CD4-positive, alpha-beta T cell (primary cell): ENCODE measurements at regions not wholly inside any gene's neighbourhood (a gene's known extent, or its start where the extent isn't known, plus 50 kb on each side); places are given as distances from the start of the nearest gene placed in this dataset.

ENCODE experiments used
- ATAC-seq: fragments of 200-7000 bp; cut with Tn5 transposase; one replicate; pipeline ENCODE4 v1.10.0; 2022; ENCODE audit warnings: mild to moderate bottlenecking; ENCODE audit not compliant: poor library complexity
- CTCF ChIA-PET: fragments of 350-600 bp; sonication (Branson Sonifier 250); formaldehyde crosslinking; loops from one replicate; lab custom pipeline; 2021; ENCODE audit warnings: antibody characterized with exemption, inconsistent platforms; lab: Charles Lee
- POLR2A ChIA-PET: fragments of 350-600 bp; sonication (Branson Sonifier 250); formaldehyde crosslinking; loops from one replicate; lab custom pipeline; 2021; ENCODE audit warnings: antibody characterized with exemption, inconsistent platforms; lab: Charles Lee
- DNase-seq, 14 experiments: peaks; one replicate each; pipeline ENCODE4 v3.0.0-alpha.2; 2013 to 2020; ENCODE audit warnings: mixed read lengths in 2 of 14
- H3K27ac ChIP-seq, 2 donors: one replicate each; pipeline versions ENCODE4 v1.5.1 to v1.7.0; 2013; ENCODE audit warnings: low read length in 2 of 2, low read depth in 1 of 2, mild to moderate bottlenecking in 1 of 2
- H3K27me3 ChIP-seq, 2 experiments: 1 replicate in 1 of 2; 2 replicates in 1 of 2; pipeline versions ENCODE4 v1.6.1 to v1.7.0; 2013; ENCODE audit warnings: low read length in 2 of 2, control low read depth in 1 of 2, mild to moderate bottlenecking in 1 of 2, moderate library complexity in 1 of 2; ENCODE audit not compliant: insufficient read depth in 2 of 2, control insufficient read depth in 1 of 2
- H3K36me3 ChIP-seq: one replicate; pipeline ENCODE4 v1.6.1; 2013; ENCODE audit warnings: low read length, control low read depth; ENCODE audit not compliant: insufficient read depth
- H3K4me1 ChIP-seq: one replicate; pipeline ENCODE4 v1.6.1; 2013; ENCODE audit warnings: low read length, control low read depth; ENCODE audit not compliant: insufficient read depth
- H3K4me3 ChIP-seq: one replicate; pipeline ENCODE4 v1.5.1; 2013; ENCODE audit warnings: mild to moderate bottlenecking, low read length, moderate library complexity
- H3K9me3 ChIP-seq, 2 experiments: 1 replicate in 1 of 2; 2 replicates in 1 of 2; pipeline versions ENCODE4 v1.6.1 to v1.7.0; 2013; ENCODE audit warnings: low read length in 2 of 2, mild to moderate bottlenecking in 2 of 2, control low read depth in 1 of 2, moderate library complexity in 1 of 2; ENCODE audit not compliant: control insufficient read depth in 1 of 2, insufficient read depth in 1 of 2
- H3K27ac Mint-ChIP-seq: one replicate; pipeline ENCODE4 v1.8.0; 2020; ENCODE audit warnings: mixed read lengths
- H3K27me3 Mint-ChIP-seq: one replicate; pipeline ENCODE4 v1.8.0; 2021; ENCODE audit warnings: mixed read lengths
- H3K36me3 Mint-ChIP-seq: one replicate; pipeline ENCODE4 v1.8.0; 2021; ENCODE audit warnings: low read depth, mixed read lengths
- H3K4me1 Mint-ChIP-seq: one replicate; pipeline ENCODE4 v1.8.0; 2021; ENCODE audit warnings: low read depth, mixed read lengths
- H3K4me3 Mint-ChIP-seq: one replicate; pipeline ENCODE4 v1.8.0; 2020; ENCODE audit warnings: mild to moderate bottlenecking, mixed read lengths
- H3K9me3 Mint-ChIP-seq: one replicate; pipeline ENCODE4 v1.8.0; 2020; ENCODE audit warnings: mixed read lengths
- CTCF ChIP-seq: fragments of 200-600 bp; IDR thresholded peaks from one replicate; pipeline ENCODE4 v1.8.0; 2022; ENCODE audit warnings: antibody characterized with exemption, mild to moderate bottlenecking
- intact Hi-C, 2 experiments: fragments of 100-400 bp; cut with DNase I in 1 of 2; cut with micrococcal nuclease in 1 of 2; formaldehyde crosslinking; loops; one replicate each; pipeline versions ENCODE4 v1.15.1 to v1.9.0; 2023 to 2025; cut with DNase I, micrococcal nuclease

- ChIA-PET POLR2A (no interaction called here), CTCF (no interaction called here)
- no peak overlapping the region for H3K27ac ChIP-seq
- no peaks in the 10 kb centered on the region for H3K27me3 ChIP-seq
- no peak overlapping the region for H3K4me3 Mint-ChIP-seq
- DNase-seq (no peak), ATAC-seq (no peak)
- H3K4me1 ChIP-seq: no peaks in the 10 kb centered on the region
- intact Hi-C loops: no loop called here
- H3K27me3 Mint-ChIP-seq: no peaks in the 10 kb centered on the region
- no peaks in the 10 kb centered on the region for H3K36me3 ChIP-seq
- no peak for TF ChIP-seq CTCF
- H3K4me1 Mint-ChIP-seq: no peaks in the 10 kb centered on the region
- peaks cover 0 to 5% of the 10 kb centered on the region in 2 experiments for H3K9me3 ChIP-seq
- no peaks in the 10 kb centered on the region for H3K36me3 Mint-ChIP-seq
- no peak overlapping the region for H3K27ac Mint-ChIP-seq
- no peak overlapping the region for H3K4me3 ChIP-seq
- H3K9me3 Mint-ChIP-seq: peaks cover 10% of the 10 kb centered on the region
These were observed 762.1 kb upstream of the MIR17HG start for GRCh38 chr13:90585392-90585791.

DNA sequence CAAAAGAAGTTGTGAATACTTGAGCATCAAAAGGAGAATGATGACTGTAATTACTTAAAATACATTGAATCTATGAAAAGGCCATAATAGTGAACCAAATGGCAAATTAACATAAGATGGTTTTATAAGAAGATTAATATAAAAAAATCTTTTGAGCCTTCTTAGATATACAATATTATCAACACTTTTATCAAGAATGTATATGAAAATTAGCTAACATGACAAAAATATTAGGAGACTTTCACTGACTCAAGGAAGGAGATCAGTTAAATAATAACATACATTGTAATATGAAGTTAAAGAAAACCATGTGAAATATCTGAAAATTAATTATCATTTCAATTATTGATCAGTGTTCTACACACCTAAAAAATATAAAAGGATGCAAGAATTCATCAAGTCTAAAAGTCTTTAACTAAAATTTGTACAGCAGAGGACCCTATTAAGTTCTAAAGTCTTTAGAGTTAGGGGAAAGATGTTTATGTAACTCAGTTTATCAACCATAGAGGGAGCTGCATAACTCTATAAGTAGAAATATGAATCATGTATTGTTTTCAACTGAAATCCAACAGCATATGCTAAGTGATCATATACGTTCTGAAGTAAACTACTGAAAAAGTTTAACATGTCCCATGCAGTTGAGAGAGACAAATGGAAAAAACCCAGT is 756.1 kb upstream of the MIR17HG start:
- Mint-ChIP-seq H3K9me3 (peaks cover 4% of the 10 kb centered on the region), H3K36me3 (no peaks in the 10 kb centered on the region), H3K4me1 (no peaks in the 10 kb centered on the region), H3K4me3 (no peak overlapping the region), H3K27ac (no peak overlapping the region), H3K27me3 (no peaks in the 10 kb centered on the region)
- H3K9me3 ChIP-seq: peaks cover 0 to 5% of the 10 kb centered on the region in 2 experiments
- CTCF ChIA-PET: no interaction called here
- DNase-seq (no peak), ATAC-seq (no peak)
- no peak overlapping the region for H3K4me3 ChIP-seq
- no peaks in the 10 kb centered on the region for H3K4me1 ChIP-seq
- no peak overlapping the region for H3K27ac ChIP-seq
- no peak for TF ChIP-seq CTCF
- no peaks in the 10 kb centered on the region for H3K36me3 ChIP-seq
- POLR2A ChIA-PET: no interaction called here
- no peaks in the 10 kb centered on the region for H3K27me3 ChIP-seq
- intact Hi-C loops: no loop called here

- H3K4me3 ChIP-seq: no peak overlapping the region
- Mint-ChIP-seq H3K4me1 (no peaks in the 10 kb centered on the region), H3K27ac (no peak overlapping the region), H3K9me3 (peaks cover 4% of the 10 kb centered on the region), H3K36me3 (no peaks in the 10 kb centered on the region), H3K4me3 (no peak overlapping the region), H3K27me3 (no peaks in the 10 kb centered on the region)
- ChIA-PET CTCF (interaction anchor here (1.2 kb wide), 1 partner anchor 18 kb away, joined by 3 read pairs; no protein-coding TSS in a partner anchor), POLR2A (no interaction called here)
- no peak for TF ChIP-seq CTCF
- ATAC-seq: no peak
- no peaks in the 10 kb centered on the region for H3K27me3 ChIP-seq
- peaks cover 0 to 5% of the 10 kb centered on the region in 2 experiments for H3K9me3 ChIP-seq
- intact Hi-C loops: no loop called here
- no peak for DNase-seq
- H3K36me3 ChIP-seq: no peaks in the 10 kb centered on the region
- H3K4me1 ChIP-seq: no peaks in the 10 kb centered on the region
- no peak overlapping the region for H3K27ac ChIP-seq
These were observed 755.6 kb upstream of the MIR17HG start for GRCh38 chr13:90591927-90592268.
